GM21825 (cell line): ENCODE measurements at regions not wholly inside any gene's neighbourhood (a gene's known extent, or its start where the extent isn't known, plus 50 kb on each side); places are given as distances from the start of the nearest gene placed in this dataset.

ENCODE experiments used
- ATAC-seq: cut with Tn5 transposase; IDR thresholded peaks from one replicate; pipeline ENCODE4 v1.9.1; 2021; ENCODE audit warnings: mild to moderate bottlenecking, moderate library complexity; ENCODE audit not compliant: unreplicated experiment

DNA sequence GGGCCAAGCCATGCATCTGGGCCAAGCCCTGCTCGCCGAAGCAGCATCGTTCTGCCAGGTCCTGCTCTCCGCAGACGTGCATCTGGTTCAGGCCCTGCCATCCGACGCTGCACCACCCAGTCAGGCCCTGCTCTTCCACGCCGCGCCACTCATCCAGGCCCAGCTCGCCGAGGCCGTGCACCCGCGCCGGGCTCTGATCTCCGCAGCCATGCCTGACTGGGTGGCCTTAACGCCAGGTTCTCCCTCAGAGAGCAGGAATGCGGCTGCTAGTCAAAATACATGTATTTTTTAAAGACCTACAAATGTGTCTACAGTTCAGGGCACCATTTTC lies 891.1 kb upstream of the CTNND2 start:
- no peak for ATAC-seq

GRCh38 chr5:12794476-12795332 lies 890.5 kb upstream of the CTNND2 start:
- no peak for ATAC-seq

- ATAC-seq, result no peak
These were observed 889.1 kb upstream of the CTNND2 start for GRCh38 chr5:12793373-12793772.

- ATAC-seq, result no peak
These were observed 876.3 kb upstream of the CTNND2 start for GRCh38 chr5:12780536-12780935.

DNA sequence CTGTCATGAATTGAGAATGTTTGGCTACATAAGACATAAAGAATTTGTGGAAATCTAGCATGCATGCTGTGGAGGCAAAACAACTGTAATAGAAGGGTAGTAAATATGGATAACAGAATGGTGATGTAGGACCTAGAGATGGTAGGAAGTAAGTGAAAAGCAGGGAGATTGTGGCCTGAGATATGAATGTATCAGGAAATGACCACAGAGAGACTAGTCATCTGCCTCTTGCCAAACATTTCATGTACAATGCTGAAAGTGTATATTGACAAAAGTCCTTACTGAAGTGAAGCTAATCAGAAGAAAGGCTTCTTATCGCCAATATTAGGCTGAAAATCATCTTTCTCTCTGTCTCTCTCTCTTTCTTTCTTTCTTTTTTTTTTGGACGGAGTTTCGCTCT lies 873.1 kb upstream of the CTNND2 start:
- ATAC-seq, result no peak

DNA sequence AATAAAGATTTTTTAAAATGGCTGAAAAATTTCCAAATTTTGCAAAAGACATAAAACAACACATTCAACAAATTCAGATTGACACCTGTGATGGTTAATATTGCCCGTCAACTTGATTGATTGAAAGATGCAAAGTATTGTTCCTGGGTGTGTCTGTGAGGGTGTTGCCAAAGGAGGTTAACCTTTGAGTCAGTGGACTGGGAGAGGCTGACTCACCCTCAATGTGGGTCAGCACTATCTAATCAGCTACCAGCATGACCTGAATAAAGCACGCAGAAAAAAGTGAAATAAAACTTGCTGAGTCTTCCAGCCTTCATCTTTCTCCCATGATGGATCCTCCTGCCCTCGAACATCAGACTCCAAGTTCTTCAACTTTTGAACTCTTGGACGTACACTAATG lies 868.0 kb upstream of the CTNND2 start:
- ATAC-seq, result no peak

GRCh38 chr5:12759377-12759776 lies 855.1 kb upstream of the CTNND2 start:
- no peak for ATAC-seq

DNA sequence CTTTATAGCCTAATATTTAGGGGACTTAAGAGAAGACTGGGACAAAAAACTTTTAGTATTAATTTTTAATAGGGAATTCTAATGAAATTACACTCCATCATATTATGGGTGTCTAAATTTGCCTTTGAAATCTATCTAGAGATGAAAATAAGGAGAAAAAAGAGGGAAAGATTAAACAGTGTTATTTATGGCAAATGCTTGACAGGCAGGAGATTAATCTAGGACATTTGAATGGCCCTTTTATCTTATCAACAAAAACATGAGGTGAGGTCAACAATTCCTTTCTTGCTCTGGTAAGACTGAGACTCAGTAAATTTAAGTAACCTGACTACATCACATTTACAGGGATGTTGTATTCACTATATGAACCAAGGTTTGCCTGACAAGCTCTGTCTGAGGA lies 852.8 kb upstream of the CTNND2 start:
- ATAC-seq, result no peak

DNA sequence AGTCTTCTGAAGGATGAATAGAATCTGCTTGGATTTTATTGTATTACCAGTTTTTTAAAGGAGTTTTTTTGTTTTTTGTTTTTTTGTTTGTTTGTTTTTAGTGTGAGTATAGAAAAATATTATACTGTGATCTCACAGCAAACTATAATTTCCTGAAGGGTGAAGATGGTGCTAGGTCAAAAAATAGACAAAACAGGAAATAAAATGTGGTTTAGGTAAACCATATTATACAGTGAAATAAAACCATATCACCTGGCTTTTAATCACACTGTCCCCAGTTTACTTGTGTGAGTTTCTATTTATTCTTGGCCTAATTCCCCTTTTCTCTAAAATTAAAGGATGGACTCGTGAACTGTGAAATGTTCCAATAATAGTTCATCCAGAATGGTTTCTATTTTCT lies 841.3 kb upstream of the CTNND2 start:
- no peak for ATAC-seq

- ATAC-seq, result no peak
These were observed 839.3 kb upstream of the CTNND2 start for GRCh38 chr5:12743582-12743981.

GRCh38 chr5:12730354-12730753 lies 826.1 kb upstream of the CTNND2 start:
- no peak for ATAC-seq

DNA sequence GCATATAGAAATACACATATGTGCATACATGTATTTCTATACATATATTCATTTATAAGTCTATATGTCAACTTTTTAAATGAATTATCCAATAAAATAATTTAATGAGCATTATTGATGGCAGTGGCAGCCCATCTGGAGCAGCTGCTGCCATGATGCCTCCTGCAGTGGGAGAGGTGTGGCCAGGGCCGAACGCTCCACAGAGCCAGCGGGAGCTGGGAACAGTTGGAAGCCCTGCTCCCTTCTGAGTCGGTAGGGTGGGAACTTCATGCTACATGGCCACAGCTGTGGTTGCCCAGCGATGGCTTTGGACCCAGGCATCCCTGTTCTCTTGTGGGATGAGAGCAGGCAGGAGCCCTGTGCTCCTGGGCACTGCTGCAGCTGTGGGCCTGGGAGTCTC lies 812.4 kb upstream of the CTNND2 start:
- ATAC-seq, result no peak

DNA sequence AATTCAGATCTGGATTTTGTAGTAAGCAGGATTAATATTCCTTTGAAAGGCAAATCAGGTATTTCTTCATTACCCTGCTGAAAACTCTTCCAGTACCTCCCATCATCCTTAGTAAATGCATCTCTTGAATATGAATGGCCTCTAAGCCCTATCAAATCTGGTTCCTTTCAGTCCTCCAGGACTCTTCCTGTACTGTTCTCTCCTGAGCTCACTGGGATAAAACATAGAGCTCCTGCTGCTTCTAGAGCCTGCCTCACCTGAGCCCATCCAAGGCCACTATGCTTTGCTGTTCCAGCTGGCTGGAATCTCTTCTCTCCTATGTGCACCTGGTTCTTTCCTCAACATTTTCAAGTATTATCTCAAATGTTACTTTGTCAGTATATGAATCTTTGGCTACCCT lies 803.3 kb upstream of the CTNND2 start:
- ATAC-seq, result no peak

DNA sequence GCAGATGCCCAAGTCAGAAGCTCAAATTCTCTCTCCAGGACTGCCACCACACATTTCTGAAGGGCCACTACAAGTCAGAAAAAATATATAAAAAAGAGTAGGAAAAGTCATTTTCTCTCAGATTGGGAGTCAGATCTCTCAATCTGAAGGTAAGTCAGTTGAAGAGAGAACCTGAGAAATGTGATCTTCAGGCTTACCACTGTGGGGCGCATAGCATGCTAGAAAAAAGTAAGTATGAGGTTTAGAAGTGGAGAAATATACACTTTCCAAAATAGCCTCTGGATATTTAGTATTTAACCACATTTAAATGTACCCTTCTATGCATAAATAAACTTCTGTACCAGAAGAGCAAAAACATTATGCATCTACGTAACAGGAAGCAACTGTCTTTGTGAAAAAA lies 800.7 kb upstream of the CTNND2 start:
- ATAC-seq, result no peak

- no peak for ATAC-seq
These were observed 799.0 kb upstream of the CTNND2 start for GRCh38 chr5:12703254-12703653.

- no peak for ATAC-seq
These were observed 791.4 kb upstream of the CTNND2 start for GRCh38 chr5:12695651-12696050.

GRCh38 chr5:12691330-12691729 lies 787.1 kb upstream of the CTNND2 start:
- no peak for ATAC-seq

DNA sequence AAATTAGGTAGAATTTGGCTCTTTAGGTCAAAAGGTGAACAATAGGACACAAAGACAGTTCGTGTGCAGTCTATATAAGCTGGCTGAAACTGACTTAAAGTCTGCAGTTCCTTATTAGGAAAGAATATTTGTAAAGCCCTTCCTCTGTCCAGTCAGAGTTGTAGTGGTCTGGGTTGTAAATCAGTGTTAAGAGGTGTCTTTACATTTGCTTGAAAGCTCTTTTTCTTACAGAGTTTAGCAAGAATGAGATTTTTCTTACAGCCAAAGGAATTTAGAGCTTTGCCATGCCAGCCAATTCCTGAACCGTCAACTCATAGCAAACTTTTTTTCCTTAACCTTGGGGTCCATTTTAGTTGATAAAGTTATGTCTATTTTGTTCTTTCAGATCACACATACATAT lies 786.1 kb upstream of the CTNND2 start:
- ATAC-seq, result no peak

- no peak for ATAC-seq
These were observed 779.0 kb upstream of the CTNND2 start for GRCh38 chr5:12683249-12683648.

GRCh38 chr5:12679731-12680130 lies 775.5 kb upstream of the CTNND2 start:
- no peak for ATAC-seq

DNA sequence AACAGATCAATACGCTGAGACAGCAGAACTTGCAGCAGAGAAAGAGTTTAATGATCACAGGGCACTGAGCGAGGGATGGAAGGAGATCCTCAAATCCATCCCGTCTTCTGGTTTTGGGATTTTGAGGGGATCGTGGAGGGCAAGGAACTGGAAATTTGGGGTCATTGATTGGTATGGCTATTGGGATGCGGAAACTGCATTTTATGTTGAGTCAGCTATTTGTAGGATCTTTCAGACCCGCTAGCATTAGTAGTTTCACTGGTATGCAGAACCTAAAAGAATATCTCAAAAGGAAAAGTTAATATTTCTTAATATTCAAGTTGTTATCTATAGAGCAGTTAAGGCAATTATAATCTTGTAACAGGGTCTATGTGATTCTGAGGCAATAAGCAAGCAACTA lies 771.7 kb upstream of the CTNND2 start:
- no peak for ATAC-seq

DNA sequence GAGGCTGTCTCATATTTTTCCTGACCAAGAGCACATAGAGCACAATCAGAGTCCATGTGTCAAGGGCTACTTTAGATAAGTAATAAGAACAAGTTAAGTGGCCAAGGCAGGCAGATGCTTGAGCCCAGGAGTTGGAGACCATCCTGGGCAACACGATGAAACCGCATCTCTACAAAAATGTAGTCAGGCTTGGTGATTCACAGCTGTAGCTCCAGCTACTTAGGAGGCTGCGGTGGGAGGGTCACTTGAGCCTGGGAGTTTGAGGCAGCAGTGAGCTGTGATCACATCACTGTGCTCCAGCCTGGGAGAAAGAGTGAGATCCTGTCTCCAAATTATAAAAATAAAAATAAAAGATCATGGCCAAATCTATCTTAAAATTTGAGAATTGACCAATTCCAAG lies 767.9 kb upstream of the CTNND2 start:
- no peak for ATAC-seq

- ATAC-seq, result no peak
These were observed 765.1 kb upstream of the CTNND2 start for GRCh38 chr5:12669326-12669725.
